HL-60 (cell line): ENCODE measurements at regions not wholly inside any gene's neighbourhood (a gene's known extent, or its start where the extent isn't known, plus 50 kb on each side); places are given as distances from the start of the nearest gene placed in this dataset.

Experiments used
- CTCF ChIP-seq: IDR thresholded peaks from one replicate; pipeline ENCODE4 v1.5.1; 2011; ENCODE audit warnings: low read length, control low read depth, inconsistent platforms; ENCODE audit not compliant: insufficient read depth
- POLR2AphosphoS5 ChIP-seq: IDR thresholded peaks from 2 replicates; pipeline ENCODE4 v1.6.1; 2012; ENCODE audit warnings: low read depth

GRCh38 chr15:77696871-77697270 is 64.2 kb upstream of the LINGO1 start:
- TF ChIP-seq CTCF: no peak
- no peak for TF ChIP-seq POLR2AphosphoS5
